ENCODE measurements at regions not wholly inside any gene's neighbourhood (a gene's known extent, or its start where the extent isn't known, plus 50 kb on each side); places are given as distances from the start of the nearest gene placed in this dataset.
"Not testable (repeated sequence)": the region's sequence is repeated elsewhere in the genome, so short reads cannot be mapped to it uniquely, and the experiment has no call there.

- H3K4me2 ChIP-seq (ENCODE audit: low read depth, low read length, poor library complexity, severe bottlenecking) = no peak overlapping the region
- H3K27me3 ChIP-seq (ENCODE audit: low read length) = no peaks in the 10 kb centered on the region
- no peaks in the 10 kb centered on the region for H3K9me3 ChIP-seq (ENCODE audit: low read length)
- H3K9ac ChIP-seq (ENCODE audit: low read length) = no peak overlapping the region
- no peaks in the 10 kb centered on the region for H3K36me3 ChIP-seq (ENCODE audit: insufficient read depth, low read length)
- no peaks in the 10 kb centered on the region for H3K79me2 ChIP-seq (ENCODE audit: low read length)
- H3K4me1 ChIP-seq (ENCODE audit: low read length) = no peaks in the 10 kb centered on the region
- no peak overlapping the region for H3K27ac ChIP-seq (ENCODE audit: low read length)
- no peak overlapping the region for H3K4me3 ChIP-seq (ENCODE audit: low read length)
- no peaks in the 10 kb centered on the region for H3K9me2 ChIP-seq (replicated peaks; ENCODE audit: insufficient read depth, low read length)
- no peak overlapping the region for H2AFZ ChIP-seq (ENCODE audit: low read length)
- H4K20me1 ChIP-seq (ENCODE audit: insufficient read depth, low read depth, low read length) = no peaks in the 10 kb centered on the region
- no peak for DNase-seq
These were observed 112.8 kb upstream of the ATL2 start for GRCh38 chr2:38489846-38490245.

DNA sequence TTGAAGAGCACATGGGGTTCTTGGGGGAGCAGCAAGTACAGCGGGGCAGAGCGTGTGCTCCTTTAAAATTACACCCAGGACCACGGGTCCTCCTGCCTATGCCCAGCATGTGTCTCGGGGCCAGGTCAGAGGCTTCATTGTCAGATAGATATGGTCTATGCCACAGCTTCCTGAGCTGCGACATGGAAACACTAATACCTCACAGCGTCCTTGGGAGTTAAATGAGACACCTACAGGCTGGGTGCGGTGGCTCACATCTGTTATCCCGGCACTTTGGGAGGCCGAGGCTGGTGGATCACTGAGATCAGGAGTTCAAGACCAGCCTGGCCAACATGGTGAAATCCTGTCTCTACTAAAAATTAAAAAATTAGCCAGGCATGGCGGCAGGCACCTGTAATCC lies 110.8 kb upstream of the ATL2 start:
- Histone ChIP-seq H3K4me1 (ENCODE audit: low read length) (peaks cover 5% of the 10 kb centered on the region), H3K27me3 (ENCODE audit: low read length) (no peaks in the 10 kb centered on the region), H3K27ac (ENCODE audit: low read length) (no peak overlapping the region), H4K20me1 (ENCODE audit: insufficient read depth, low read depth, low read length) (no peaks in the 10 kb centered on the region), H3K79me2 (ENCODE audit: low read length) (no peaks in the 10 kb centered on the region), H3K9me3 (ENCODE audit: low read length) (no peaks in the 10 kb centered on the region), H3K4me2 (ENCODE audit: low read depth, low read length, poor library complexity, severe bottlenecking) (no peak overlapping the region), H2AFZ (ENCODE audit: low read length) (no peak overlapping the region), H3K4me3 (ENCODE audit: low read length) (no peak overlapping the region), H3K36me3 (ENCODE audit: insufficient read depth, low read length) (no peaks in the 10 kb centered on the region), H3K9me2 (replicated peaks; ENCODE audit: insufficient read depth, low read length) (no peaks in the 10 kb centered on the region), H3K9ac (ENCODE audit: low read length) (no peak overlapping the region)
- DNase-seq = no peak

- Histone ChIP-seq H3K79me2 (ENCODE audit: low read length) (no peaks in the 10 kb centered on the region), H3K9ac (ENCODE audit: low read length) (no peak overlapping the region), H4K20me1 (ENCODE audit: insufficient read depth, low read depth, low read length) (no peaks in the 10 kb centered on the region), H3K9me2 (replicated peaks; ENCODE audit: insufficient read depth, low read length) (no peaks in the 10 kb centered on the region), H2AFZ (ENCODE audit: low read length) (no peak overlapping the region), H3K4me2 (ENCODE audit: low read depth, low read length, poor library complexity, severe bottlenecking) (no peak overlapping the region), H3K27ac (ENCODE audit: low read length) (no peak overlapping the region), H3K27me3 (ENCODE audit: low read length) (no peaks in the 10 kb centered on the region), H3K4me3 (ENCODE audit: low read length) (no peak overlapping the region), H3K9me3 (ENCODE audit: low read length) (no peaks in the 10 kb centered on the region), H3K4me1 (ENCODE audit: low read length) (peaks cover 5% of the 10 kb centered on the region), H3K36me3 (ENCODE audit: insufficient read depth, low read length) (no peaks in the 10 kb centered on the region)
- DNase-seq = no peak
These were observed 109.3 kb upstream of the ATL2 start for GRCh38 chr2:38486213-38487026.

DNA sequence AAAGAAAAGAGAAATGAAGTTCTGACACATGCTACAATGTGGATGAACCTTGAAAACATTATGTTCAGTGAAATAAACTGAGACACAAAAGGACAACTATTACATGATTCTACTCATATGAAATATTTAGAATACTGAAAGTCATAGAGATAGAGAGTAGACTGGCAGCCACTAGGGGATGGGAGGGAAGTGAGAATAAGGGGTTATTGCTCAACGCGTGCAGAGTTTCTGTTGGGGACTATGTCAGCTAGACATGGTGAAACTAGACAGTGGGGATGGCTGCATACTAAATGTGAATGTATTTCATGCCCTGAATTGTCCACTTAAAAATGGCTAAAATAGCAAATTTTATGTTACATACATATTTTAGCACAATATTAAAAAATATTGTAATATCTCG lies 108.7 kb upstream of the ATL2 start:
- H3K4me3 ChIP-seq (ENCODE audit: low read length) = no peak overlapping the region
- H3K27ac ChIP-seq (ENCODE audit: low read length) = no peak overlapping the region
- H4K20me1 ChIP-seq (ENCODE audit: insufficient read depth, low read depth, low read length) = no peaks in the 10 kb centered on the region
- no peaks in the 10 kb centered on the region for H3K9me2 ChIP-seq (replicated peaks; ENCODE audit: insufficient read depth, low read length)
- H3K79me2 ChIP-seq (ENCODE audit: low read length) = no peaks in the 10 kb centered on the region
- H3K27me3 ChIP-seq (ENCODE audit: low read length) = peaks cover 1% of the 10 kb centered on the region; the same call in 1 of the 2 replicates
- no peak overlapping the region for H2AFZ ChIP-seq (ENCODE audit: low read length)
- no peak overlapping the region for H3K9ac ChIP-seq (ENCODE audit: low read length)
- peak; percentile 60 for DNase-seq
- peaks cover 4% of the 10 kb centered on the region; the same call in 1 of the 2 replicates for H3K9me3 ChIP-seq (ENCODE audit: low read length)
- no peak overlapping the region for H3K4me2 ChIP-seq (ENCODE audit: low read depth, low read length, poor library complexity, severe bottlenecking)
- H3K4me1 ChIP-seq (ENCODE audit: low read length) = peaks cover 5% of the 10 kb centered on the region
- no peaks in the 10 kb centered on the region for H3K36me3 ChIP-seq (ENCODE audit: insufficient read depth, low read length)

DNA sequence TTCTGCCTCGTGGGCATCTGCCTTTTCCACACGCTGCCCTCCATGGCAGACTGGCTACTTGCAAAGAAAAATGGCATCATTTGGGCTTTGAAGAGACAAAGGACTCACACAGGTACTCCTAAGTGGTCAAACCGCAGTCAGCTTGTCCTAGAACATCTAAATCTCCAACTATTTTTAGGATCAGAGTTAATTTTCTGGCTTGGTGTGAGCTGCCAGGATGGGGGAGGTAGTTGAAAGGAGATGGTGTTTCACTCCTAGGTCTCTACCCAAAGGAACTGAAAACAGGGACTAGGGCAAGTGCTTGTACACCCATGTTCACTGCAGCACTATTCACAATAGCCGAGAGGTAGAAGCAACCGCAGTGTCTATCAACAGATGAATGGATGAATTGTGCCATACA lies 107.9 kb upstream of the ATL2 start:
- no peaks in the 10 kb centered on the region for H3K79me2 ChIP-seq (ENCODE audit: low read length)
- H3K4me1 ChIP-seq (ENCODE audit: low read length) = peaks cover 5% of the 10 kb centered on the region
- H3K4me3 ChIP-seq (ENCODE audit: low read length) = no peak overlapping the region
- DNase-seq = no peak
- H3K36me3 ChIP-seq (ENCODE audit: insufficient read depth, low read length) = no peaks in the 10 kb centered on the region
- H3K4me2 ChIP-seq (ENCODE audit: low read depth, low read length, poor library complexity, severe bottlenecking) = no peak overlapping the region
- no peak overlapping the region for H2AFZ ChIP-seq (ENCODE audit: low read length)
- no peaks in the 10 kb centered on the region for H3K9me2 ChIP-seq (replicated peaks; ENCODE audit: insufficient read depth, low read length)
- H3K9ac ChIP-seq (ENCODE audit: low read length) = no peak overlapping the region
- H4K20me1 ChIP-seq (ENCODE audit: insufficient read depth, low read depth, low read length) = no peaks in the 10 kb centered on the region
- peaks cover 9% of the 10 kb centered on the region; the same call in 1 of the 2 replicates for H3K9me3 ChIP-seq (ENCODE audit: low read length)
- peaks cover 5% of the 10 kb centered on the region; the same call in 1 of the 2 replicates for H3K27me3 ChIP-seq (ENCODE audit: low read length)
- no peak overlapping the region for H3K27ac ChIP-seq (ENCODE audit: low read length)

DNA sequence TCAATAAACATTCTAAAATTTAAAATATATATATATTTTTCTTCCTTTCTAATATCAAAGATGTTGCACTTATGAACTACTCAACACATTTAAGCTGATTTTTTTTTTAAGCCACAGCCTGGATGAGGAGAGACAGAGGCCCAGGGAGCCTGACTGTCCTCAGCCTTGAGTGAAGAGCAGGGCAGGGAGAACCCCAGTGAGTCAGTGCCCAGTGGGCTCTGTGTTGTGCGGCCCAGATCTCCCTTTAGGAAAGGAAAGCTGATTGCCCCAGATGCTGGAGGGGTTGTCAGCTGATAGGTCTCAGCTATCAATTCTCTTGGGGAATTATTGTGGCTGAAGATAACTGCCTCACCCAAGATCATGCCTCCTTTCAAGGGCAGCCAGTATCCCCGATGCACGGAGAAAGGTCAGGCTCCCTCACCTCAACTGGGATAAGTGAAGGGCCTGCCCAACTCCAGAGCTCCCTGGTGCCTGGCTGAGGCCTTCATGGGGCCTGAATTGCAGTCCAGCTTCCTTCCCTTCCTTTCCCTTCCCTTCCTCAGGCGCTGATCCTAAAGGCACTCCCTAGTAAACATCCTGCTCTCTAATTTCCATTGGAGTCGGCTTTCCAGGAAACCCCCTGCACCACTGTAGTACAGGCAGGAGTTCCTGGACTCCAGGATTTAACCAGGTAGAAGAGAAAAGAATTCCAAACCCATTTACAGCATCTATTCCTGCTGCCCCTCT lies 106.9 kb upstream of the ATL2 start:
- Histone ChIP-seq H3K79me2 (ENCODE audit: low read length) (no peaks in the 10 kb centered on the region), H4K20me1 (ENCODE audit: insufficient read depth, low read depth, low read length) (no peaks in the 10 kb centered on the region), H3K9ac (ENCODE audit: low read length) (no peak overlapping the region), H3K27ac (ENCODE audit: low read length) (no peak overlapping the region), H3K27me3 (ENCODE audit: low read length) (peaks cover 5% of the 10 kb centered on the region; the same call in 1 of the 2 replicates), H3K9me2 (replicated peaks; ENCODE audit: insufficient read depth, low read length) (no peaks in the 10 kb centered on the region), H3K9me3 (ENCODE audit: low read length) (peaks cover 9% of the 10 kb centered on the region; the same call in 1 of the 2 replicates), H2AFZ (ENCODE audit: low read length) (no peak overlapping the region), H3K36me3 (ENCODE audit: insufficient read depth, low read length) (no peaks in the 10 kb centered on the region), H3K4me2 (ENCODE audit: low read depth, low read length, poor library complexity, severe bottlenecking) (no peak overlapping the region), H3K4me3 (ENCODE audit: low read length) (no peak overlapping the region), H3K4me1 (ENCODE audit: low read length) (peaks cover 5% of the 10 kb centered on the region)
- no peak for DNase-seq

DNA sequence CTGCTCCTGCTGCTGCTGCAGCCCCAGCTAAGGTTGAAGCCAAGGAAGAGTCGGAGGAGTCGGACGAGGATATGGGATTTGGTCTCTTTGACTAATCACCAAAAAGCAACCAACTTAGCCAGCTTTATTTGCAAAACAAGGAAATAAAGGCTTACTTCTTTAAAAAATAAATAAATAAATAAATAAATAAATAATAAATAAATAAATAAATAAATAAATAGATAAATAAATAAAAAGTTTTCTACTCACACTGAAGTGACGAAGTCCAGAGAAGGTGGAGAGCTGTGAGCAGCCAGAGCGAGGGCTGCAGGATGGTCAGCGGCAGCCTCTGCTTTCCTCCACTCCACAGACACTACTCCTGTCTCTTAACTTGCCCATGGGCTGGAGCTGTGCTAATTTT lies 105.6 kb upstream of the ATL2 start:
- not testable (repeated sequence) for H3K4me2 ChIP-seq (ENCODE audit: low read depth, low read length, poor library complexity, severe bottlenecking); H3K9me2 ChIP-seq (replicated peaks; ENCODE audit: insufficient read depth, low read length); H3K36me3 ChIP-seq (ENCODE audit: insufficient read depth, low read length); H3K4me3 ChIP-seq (ENCODE audit: low read length); H3K9ac ChIP-seq (ENCODE audit: low read length); H3K27ac ChIP-seq (ENCODE audit: low read length); H3K4me1 ChIP-seq (ENCODE audit: low read length); H3K79me2 ChIP-seq (ENCODE audit: low read length); H4K20me1 ChIP-seq (ENCODE audit: insufficient read depth, low read depth, low read length); H3K9me3 ChIP-seq (ENCODE audit: low read length); DNase-seq; H2AFZ ChIP-seq (ENCODE audit: low read length); H3K27me3 ChIP-seq (ENCODE audit: low read length)

DNA sequence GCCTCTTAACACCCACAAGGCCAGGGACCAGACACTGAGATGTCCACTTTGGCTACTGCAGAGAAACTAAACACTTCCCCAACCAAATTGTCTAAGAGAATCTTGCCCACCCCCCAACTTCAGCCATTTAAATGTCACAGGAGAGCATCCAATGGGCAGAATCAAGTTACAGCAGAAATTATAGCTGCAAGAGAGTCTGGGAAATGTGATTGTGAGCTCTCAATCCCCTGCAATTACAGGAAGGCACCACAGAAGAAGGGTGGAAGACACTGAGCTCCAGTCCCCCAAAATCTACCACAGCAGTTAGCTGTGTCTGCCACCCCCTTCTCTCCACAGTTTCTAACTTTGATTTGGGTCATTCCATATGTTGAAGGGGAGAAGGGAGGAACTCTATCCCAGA lies 103.5 kb upstream of the ATL2 start:
- Histone ChIP-seq H3K9me2 (replicated peaks; ENCODE audit: insufficient read depth, low read length) (no peaks in the 10 kb centered on the region), H3K4me3 (ENCODE audit: low read length) (no peak overlapping the region), H3K79me2 (ENCODE audit: low read length) (no peaks in the 10 kb centered on the region), H3K27ac (ENCODE audit: low read length) (no peak overlapping the region), H3K27me3 (ENCODE audit: low read length) (peaks cover 5% of the 10 kb centered on the region; the same call in 1 of the 2 replicates), H3K4me1 (ENCODE audit: low read length) (peaks cover 17% of the 10 kb centered on the region), H3K9me3 (ENCODE audit: low read length) (peaks cover 9% of the 10 kb centered on the region; the same call in 1 of the 2 replicates), H2AFZ (ENCODE audit: low read length) (no peak overlapping the region), H3K9ac (ENCODE audit: low read length) (no peak overlapping the region), H3K36me3 (ENCODE audit: insufficient read depth, low read length) (no peaks in the 10 kb centered on the region), H3K4me2 (ENCODE audit: low read depth, low read length, poor library complexity, severe bottlenecking) (no peak overlapping the region), H4K20me1 (ENCODE audit: insufficient read depth, low read depth, low read length) (no peaks in the 10 kb centered on the region)
- DNase-seq = no peak

Measured in Karpas-422 (cell line).